Gastrocnemius medialis (tissue), 4 donors: ENCODE measurements at regions not wholly inside any gene's neighbourhood (a gene's known extent, or its start where the extent isn't known, plus 50 kb on each side); places are given as distances from the start of the nearest gene placed in this dataset.

Source experiments
- POLR2A ChIP-seq, 2 donors: fragments of 450-650 bp; IDR thresholded peaks; one replicate each; pipeline ENCODE4 v1.6.1; 2017; ENCODE audit warnings: antibody characterized with exemption in 2 of 2, mild to moderate bottlenecking in 2 of 2, moderate library complexity in 2 of 2
- TF ChIP-seq, protein P1 (sequence below), 5 experiments: fragments of 450-650 bp in 3 of 5; fragments of 200-600 bp in 2 of 5; sonication (generic) in 2 of 5; IDR thresholded peaks in 4 of 5; conservative IDR thresholded peaks in 1 of 5; 1 replicate in 4 of 5; 2 replicates in 1 of 5; pipeline ENCODE4 v1.5.1; 2016 to 2019; ENCODE audit warnings: antibody characterized with exemption in 5 of 5, mild to moderate bottlenecking in 3 of 5, moderate library complexity in 3 of 5

DNA sequence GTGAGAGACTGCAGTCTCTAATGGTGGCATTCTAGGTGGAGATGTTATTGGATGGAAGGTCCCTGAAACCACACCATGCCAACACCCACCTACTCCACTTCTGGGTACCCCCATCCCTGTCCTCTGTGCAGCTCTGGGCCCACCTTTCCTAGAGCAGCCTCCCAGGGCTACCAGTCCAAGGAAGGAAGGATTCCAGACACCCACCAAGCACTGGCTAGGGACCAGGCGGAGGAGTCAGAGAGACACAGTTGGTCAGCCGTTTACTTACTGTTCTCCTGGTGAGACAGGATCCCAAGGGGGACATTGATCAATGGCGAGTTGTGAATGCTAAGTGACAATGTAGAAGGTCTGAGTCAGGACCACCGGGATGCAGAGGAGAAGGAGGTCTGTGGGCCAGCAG is 151.6 kb downstream of the TTC32 start:
- TF ChIP-seq, protein P1, sequence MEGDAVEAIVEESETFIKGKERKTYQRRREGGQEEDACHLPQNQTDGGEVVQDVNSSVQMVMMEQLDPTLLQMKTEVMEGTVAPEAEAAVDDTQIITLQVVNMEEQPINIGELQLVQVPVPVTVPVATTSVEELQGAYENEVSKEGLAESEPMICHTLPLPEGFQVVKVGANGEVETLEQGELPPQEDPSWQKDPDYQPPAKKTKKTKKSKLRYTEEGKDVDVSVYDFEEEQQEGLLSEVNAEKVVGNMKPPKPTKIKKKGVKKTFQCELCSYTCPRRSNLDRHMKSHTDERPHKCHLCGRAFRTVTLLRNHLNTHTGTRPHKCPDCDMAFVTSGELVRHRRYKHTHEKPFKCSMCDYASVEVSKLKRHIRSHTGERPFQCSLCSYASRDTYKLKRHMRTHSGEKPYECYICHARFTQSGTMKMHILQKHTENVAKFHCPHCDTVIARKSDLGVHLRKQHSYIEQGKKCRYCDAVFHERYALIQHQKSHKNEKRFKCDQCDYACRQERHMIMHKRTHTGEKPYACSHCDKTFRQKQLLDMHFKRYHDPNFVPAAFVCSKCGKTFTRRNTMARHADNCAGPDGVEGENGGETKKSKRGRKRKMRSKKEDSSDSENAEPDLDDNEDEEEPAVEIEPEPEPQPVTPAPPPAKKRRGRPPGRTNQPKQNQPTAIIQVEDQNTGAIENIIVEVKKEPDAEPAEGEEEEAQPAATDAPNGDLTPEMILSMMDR (IDR thresholded peaks at IDR 0.05 in 4 of 5, conservative IDR thresholded peaks at IDR 0.05 in 1 of 5): no peak
- no peak for TF ChIP-seq POLR2A (IDR thresholded peaks at IDR 0.05)
